T-cell (primary cell): ENCODE measurements at regions not wholly inside any gene's neighbourhood (a gene's known extent, or its start where the extent isn't known, plus 50 kb on each side); places are given as distances from the start of the nearest gene placed in this dataset.

ENCODE experiments used
- ATAC-seq, 4 experiments: fragments of 200-7000 bp in 3 of 4; fragments of 150-1000 bp in 1 of 4; cut with Tn5 transposase; replicated peaks in 1 of 4; 1 replicate in 3 of 4; 2 replicates in 1 of 4; pipeline ENCODE4 v1.10.0; 2021; ENCODE audit warnings: moderate library complexity in 3 of 4, mild to moderate bottlenecking in 2 of 4, moderate number of reproducible peaks in 1 of 4
- CTCF ChIA-PET, 2 donors: fragments of 300-600 bp; sonication (Branson Sonifier 250); formaldehyde crosslinking; loops; one replicate each; lab custom pipeline; 2022; ENCODE audit warnings: antibody characterized with exemption in 2 of 2; lab: Charles Lee
- POLR2A ChIA-PET, 2 donors: fragments of 300-600 bp; sonication (Branson Sonifier 250); formaldehyde crosslinking; loops; one replicate each; lab custom pipeline; 2022; ENCODE audit warnings: antibody characterized with exemption in 2 of 2; lab: Charles Lee
- DNase-seq, 35 experiments: peaks; one replicate each; pipeline versions ENCODE4 v3.0.0 to v3.0.0-alpha.2; 2013 to 2023
- H3K27ac ChIP-seq: one replicate; pipeline ENCODE4 v1.5.1; 2013; ENCODE audit warnings: low read length
- H3K27me3 ChIP-seq, 2 experiments: replicated peaks in 1 of 2; 1 replicate in 1 of 2; 2 replicates in 1 of 2; pipeline versions ENCODE4 v1.6.1 to v1.7.0; 2013; ENCODE audit warnings: low read length in 1 of 2, mixed read lengths in 1 of 2; ENCODE audit not compliant: control insufficient read depth in 2 of 2, insufficient read depth in 2 of 2; ENCODE audit errors: extremely low read depth in 1 of 2
- H3K36me3 ChIP-seq, 2 donors: 1 replicate in 1 of 2; 2 replicates in 1 of 2; pipeline versions ENCODE4 v1.6.1 to v1.7.0; 2013; ENCODE audit warnings: low read length in 1 of 2; ENCODE audit not compliant: control insufficient read depth in 2 of 2, insufficient read depth in 1 of 2; ENCODE audit errors: extremely low read depth in 1 of 2
- H3K4me1 ChIP-seq, 2 experiments: 1 replicate in 1 of 2; 2 replicates in 1 of 2; pipeline versions ENCODE4 v1.6.1 to v1.7.0; 2013; ENCODE audit warnings: low read length in 2 of 2, mixed read lengths in 1 of 2; ENCODE audit not compliant: insufficient read depth in 2 of 2, control insufficient read depth in 1 of 2; ENCODE audit errors: extremely low read depth in 1 of 2
- H3K4me3 ChIP-seq, 2 donors: 1 replicate in 1 of 2; 2 replicates in 1 of 2; pipeline versions ENCODE4 v1.5.1 to v1.7.0; 2013; ENCODE audit warnings: mild to moderate bottlenecking in 2 of 2, low read length in 1 of 2, moderate library complexity in 1 of 2; ENCODE audit not compliant: control insufficient read depth in 1 of 2; ENCODE audit errors: extremely low read depth in 1 of 2
- H3K9me3 ChIP-seq: 2 replicates; pipeline ENCODE4 v1.7.0; 2013
- H3K27ac Mint-ChIP-seq, 2 donors: one replicate each; pipeline ENCODE4 v1.8.0; 2020 to 2021; ENCODE audit warnings: mild to moderate bottlenecking in 2 of 2, mixed read lengths in 2 of 2
- H3K27me3 Mint-ChIP-seq, 2 donors: one replicate each; pipeline ENCODE4 v1.8.0; 2021 to 2022; ENCODE audit warnings: mixed read lengths in 2 of 2
- H3K36me3 Mint-ChIP-seq: one replicate; pipeline ENCODE4 v1.8.0; 2021; ENCODE audit warnings: mixed read lengths
- H3K4me1 Mint-ChIP-seq, 3 donors: one replicate each; pipeline ENCODE4 v1.8.0; 2020 to 2022; ENCODE audit warnings: mixed read lengths in 3 of 3, mild to moderate bottlenecking in 1 of 3
- H3K4me3 Mint-ChIP-seq, 3 donors: one replicate each; pipeline ENCODE4 v1.8.0; 2020 to 2022; ENCODE audit warnings: mild to moderate bottlenecking in 3 of 3, mixed read lengths in 3 of 3, moderate library complexity in 3 of 3
- H3K9me3 Mint-ChIP-seq, 3 donors: one replicate each; pipeline ENCODE4 v1.8.0; 2020 to 2022; ENCODE audit warnings: mixed read lengths in 3 of 3
- WGBS: methylation state at CpG from one replicate; pipeline ENCODE4 v1.1.5; 2013; ENCODE audit warnings: missing lambda C conversion rate; ENCODE audit not compliant: insufficient coverage; 5-methylcytosine and 5-hydroxymethylcytosine counted together

DNA sequence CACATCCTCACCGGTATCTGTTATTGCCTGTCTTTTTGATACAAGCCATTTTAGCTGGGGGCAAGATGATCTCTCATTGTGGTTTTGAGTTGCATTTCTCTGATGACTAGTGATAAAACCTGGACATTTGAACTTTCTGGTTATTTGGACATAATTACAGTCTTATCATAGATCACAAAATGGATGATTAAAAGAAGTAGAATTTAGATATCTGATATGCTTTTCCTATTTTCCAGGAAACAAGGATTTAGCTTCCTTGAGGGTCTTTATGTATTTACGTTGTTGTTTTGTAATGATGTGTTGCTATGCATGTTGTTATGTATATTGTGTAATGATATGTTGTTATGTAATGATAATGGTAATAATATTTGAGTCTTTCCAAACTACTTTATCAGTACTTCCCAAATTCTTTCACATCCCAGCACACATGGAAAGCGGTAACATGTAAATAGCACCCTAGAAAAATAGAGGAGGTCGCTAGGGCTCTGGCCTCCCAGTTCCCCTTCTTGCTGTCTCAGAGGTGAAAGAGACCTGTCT lies 53.8 kb downstream of the GJD2 start:
- Histone ChIP-seq H3K4me3 (no peak overlapping the region), H3K4me1 (no peaks in the 10 kb centered on the region), H3K27ac (no peak overlapping the region), H3K9me3 (no peaks in the 10 kb centered on the region), H3K27me3 (peaks cover 0 to 5% of the 10 kb centered on the region in 2 experiments), H3K36me3 (no peaks in the 10 kb centered on the region)
- H3K27ac Mint-ChIP-seq: no peak overlapping the region
- ATAC-seq (no peak), DNase-seq (no peak)
- no CpG with 5 or more reads among the region's 4 CpGs for WGBS
- CTCF ChIA-PET: no interaction called here
- no peaks in the 10 kb centered on the region for H3K9me3 Mint-ChIP-seq
- no peaks in the 10 kb centered on the region for H3K36me3 Mint-ChIP-seq
- POLR2A ChIA-PET: no interaction called here
- no peak overlapping the region for H3K4me3 Mint-ChIP-seq
- peaks cover 15 to 29% of the 10 kb centered on the region in 2 donors for H3K27me3 Mint-ChIP-seq
- H3K4me1 Mint-ChIP-seq: no peaks in the 10 kb centered on the region

DNA sequence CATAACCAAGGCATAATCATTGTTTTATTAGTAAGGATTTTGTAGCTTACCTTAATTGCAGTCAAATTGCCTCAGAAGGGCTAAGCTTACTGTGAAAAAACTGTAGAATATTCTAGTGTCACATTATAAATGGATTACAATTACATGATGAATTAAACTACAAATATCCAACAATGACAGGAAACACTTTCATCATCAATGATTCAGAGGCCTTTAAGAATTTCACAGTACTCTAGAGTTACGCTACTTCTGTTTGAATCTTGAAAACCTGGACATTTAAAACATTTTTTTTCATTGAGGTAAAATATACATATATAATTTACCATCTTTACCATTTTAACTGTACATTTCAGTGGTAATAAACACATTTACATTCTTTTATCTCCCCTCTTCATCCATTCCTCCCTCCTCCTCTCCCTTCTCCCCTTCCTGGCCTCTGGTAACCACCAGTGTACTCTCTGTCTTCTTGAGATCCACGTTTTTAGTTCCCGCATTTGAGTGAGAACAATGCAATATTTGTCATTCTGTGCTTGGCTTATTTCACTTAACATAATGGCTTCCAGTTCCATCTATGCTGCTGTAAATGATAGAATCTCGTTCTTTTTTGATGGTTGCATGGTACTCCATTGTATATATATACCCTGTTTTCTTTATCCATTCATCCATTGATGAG lies 54.7 kb downstream of the GJD2 start:
- POLR2A ChIA-PET: no interaction called here
- CTCF ChIA-PET: no interaction called here
- Histone ChIP-seq H3K27ac (no peak overlapping the region), H3K27me3 (peaks cover 0 to 5% of the 10 kb centered on the region in 2 experiments), H3K36me3 (no peaks in the 10 kb centered on the region), H3K4me3 (no peak overlapping the region), H3K9me3 (no peaks in the 10 kb centered on the region), H3K4me1 (no peaks in the 10 kb centered on the region)
- Mint-ChIP-seq H3K27me3 (peaks cover 15 to 26% of the 10 kb centered on the region in 2 donors), H3K36me3 (no peaks in the 10 kb centered on the region), H3K4me1 (no peaks in the 10 kb centered on the region), H3K9me3 (no peaks in the 10 kb centered on the region), H3K4me3 (no peak overlapping the region), H3K27ac (no peak overlapping the region)
- ATAC-seq (no peak), DNase-seq (no peak)
- WGBS: no CpG with 5 or more reads among the region's 4 CpGs

DNA sequence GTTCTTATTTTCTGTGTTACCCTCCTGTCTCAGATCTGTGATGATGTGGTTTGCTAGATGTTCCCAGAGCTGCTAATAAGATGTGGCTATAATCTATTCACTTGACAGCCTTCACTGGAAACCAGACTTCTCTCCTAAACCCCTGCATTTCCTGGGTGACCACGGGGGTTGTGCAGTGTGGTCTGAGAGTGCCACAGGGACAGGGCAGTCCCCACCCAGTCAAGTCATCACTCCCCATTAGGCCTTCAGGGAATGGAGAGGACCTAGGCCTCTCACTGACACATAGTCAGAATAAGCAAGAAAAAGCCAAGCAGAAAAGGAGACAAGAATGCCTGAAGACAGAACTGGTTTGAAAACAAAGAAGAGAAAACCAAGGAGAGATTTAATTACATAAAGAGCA lies 58.3 kb downstream of the GJD2 start:
- peaks cover 24 to 27% of the 10 kb centered on the region in 2 donors for H3K27me3 Mint-ChIP-seq
- DNase-seq (no peak), ATAC-seq (no peak)
- no peak overlapping the region for H3K27ac ChIP-seq
- no peaks in the 10 kb centered on the region for H3K9me3 Mint-ChIP-seq
- 20% methylated on average over 1 of the region's 1 CpG for WGBS
- no peaks in the 10 kb centered on the region for H3K36me3 ChIP-seq
- no peaks in the 10 kb centered on the region for H3K4me1 ChIP-seq
- H3K4me3 Mint-ChIP-seq: no peak overlapping the region
- no peaks in the 10 kb centered on the region for H3K4me1 Mint-ChIP-seq
- no peaks in the 10 kb centered on the region for H3K36me3 Mint-ChIP-seq
- POLR2A ChIA-PET: no interaction called here
- H3K9me3 ChIP-seq: no peaks in the 10 kb centered on the region
- peaks cover 0 to 2% of the 10 kb centered on the region in 2 experiments for H3K27me3 ChIP-seq
- H3K4me3 ChIP-seq: no peak overlapping the region
- CTCF ChIA-PET: no interaction called here
- no peak overlapping the region for H3K27ac Mint-ChIP-seq

DNA sequence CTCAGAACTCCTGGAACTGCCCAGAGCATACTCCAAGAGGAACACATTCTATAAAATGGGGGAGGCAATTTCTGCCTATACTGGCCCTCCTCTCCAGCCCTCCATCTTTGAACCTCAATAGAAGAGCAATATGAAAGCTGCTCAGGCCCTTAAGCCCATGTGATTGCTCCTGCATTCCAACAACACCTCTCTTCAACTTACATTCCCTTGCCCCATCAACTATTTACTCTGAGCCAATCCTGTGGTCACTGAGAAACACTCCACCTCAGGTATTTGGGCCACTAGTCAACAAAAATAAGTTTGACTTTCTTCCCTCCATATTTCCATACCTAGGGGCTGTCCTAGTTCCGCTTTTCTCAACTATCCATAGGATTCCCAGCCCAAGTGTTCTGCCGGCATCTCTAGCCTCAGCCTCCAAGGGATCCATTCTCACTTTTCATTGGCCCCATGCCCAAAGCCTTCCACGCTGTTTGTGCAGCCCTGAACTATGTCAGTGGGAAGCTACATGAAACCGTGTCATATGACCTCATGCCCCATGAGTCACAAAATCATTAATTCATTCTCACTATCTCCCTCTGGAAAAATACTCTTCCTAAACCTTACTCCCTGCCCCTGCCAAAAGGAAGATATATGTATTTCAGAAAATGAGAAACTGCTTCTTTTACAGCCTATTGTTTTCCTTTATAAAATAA lies 61.6 kb downstream of the GJD2 start:
- ATAC-seq: no peak
- Mint-ChIP-seq H3K4me1 (no peaks in the 10 kb centered on the region), H3K27ac (no peak overlapping the region), H3K27me3 (peaks cover 21% of the 10 kb centered on the region in 2 donors), H3K36me3 (no peaks in the 10 kb centered on the region), H3K9me3 (peaks cover 4 to 5% (median 5%) of the 10 kb centered on the region in 3 donors), H3K4me3 (no peak overlapping the region)
- Histone ChIP-seq H3K27ac (no peak overlapping the region), H3K9me3 (no peaks in the 10 kb centered on the region), H3K27me3 (no peaks in the 10 kb centered on the region), H3K4me3 (no peak overlapping the region), H3K4me1 (no peaks in the 10 kb centered on the region), H3K36me3 (no peaks in the 10 kb centered on the region)
- DNase-seq: no peak
- POLR2A ChIA-PET: no interaction called here
- CTCF ChIA-PET: no interaction called here
- 90% methylated on average over 3 of the region's 4 CpGs for WGBS

DNA sequence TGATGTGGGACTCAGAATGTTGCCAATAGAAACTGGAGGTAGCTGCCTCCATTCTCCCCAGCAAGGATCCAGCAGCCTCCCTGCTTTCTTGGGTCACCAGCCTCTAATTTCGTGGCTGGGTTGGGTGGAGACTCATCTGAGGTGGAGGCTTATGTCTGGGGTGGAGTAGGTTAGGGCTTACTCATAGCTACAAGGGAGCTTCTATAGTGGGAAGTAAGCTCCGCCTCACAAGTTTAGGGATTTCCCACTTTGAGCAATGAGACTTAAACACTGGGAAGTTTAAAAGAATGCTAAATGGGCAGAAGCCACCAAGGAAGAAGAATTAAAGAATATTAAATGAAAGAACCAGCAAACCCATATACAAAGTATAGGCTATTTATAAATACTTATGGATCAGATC lies 63.8 kb downstream of the GJD2 start:
- ATAC-seq: no peak

DNA sequence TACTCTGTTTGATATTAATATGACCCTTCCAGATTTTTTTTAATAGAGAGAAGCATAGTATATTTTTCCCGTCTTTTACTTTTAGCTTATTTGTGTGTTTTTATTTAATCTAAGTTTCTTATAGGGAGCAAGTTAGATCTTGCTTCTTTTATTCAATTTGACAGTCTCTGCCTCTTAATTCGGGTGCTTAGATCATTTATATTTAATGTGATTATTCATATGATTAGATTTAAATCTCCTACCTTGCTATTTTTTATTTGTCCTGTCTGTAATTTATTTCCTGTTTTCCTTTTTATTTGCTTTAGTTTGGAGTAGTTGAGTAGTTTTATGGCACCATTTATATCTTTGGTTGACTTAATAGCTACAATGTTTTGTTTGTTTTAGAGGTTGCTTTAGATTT lies 66.1 kb downstream of the GJD2 start:
- no CpG with 5 or more reads among the region's 2 CpGs for WGBS
- Mint-ChIP-seq H3K4me3 (no peak overlapping the region), H3K36me3 (no peaks in the 10 kb centered on the region), H3K4me1 (no peaks in the 10 kb centered on the region), H3K27me3 (peaks cover 16 to 25% of the 10 kb centered on the region in 2 donors), H3K9me3 (peaks cover 4 to 7% (median 5%) of the 10 kb centered on the region in 3 donors), H3K27ac (no peak overlapping the region)
- H3K4me1 ChIP-seq: no peaks in the 10 kb centered on the region
- H3K36me3 ChIP-seq: no peaks in the 10 kb centered on the region
- H3K27me3 ChIP-seq: no peaks in the 10 kb centered on the region
- H3K4me3 ChIP-seq: no peak overlapping the region
- ATAC-seq (no peak), DNase-seq (no peak)
- no peak overlapping the region for H3K27ac ChIP-seq
- no peaks in the 10 kb centered on the region for H3K9me3 ChIP-seq
- ChIA-PET POLR2A (no interaction called here), CTCF (no interaction called here)

More for the DNA sequence above, 63.8 kb downstream of the GJD2 start:
- H3K27me3 Mint-ChIP-seq: peaks cover 21% of the 10 kb centered on the region in 2 donors
- no peaks in the 10 kb centered on the region for H3K4me1 Mint-ChIP-seq
- H3K27ac Mint-ChIP-seq: no peak overlapping the region
- Histone ChIP-seq H3K9me3 (no peaks in the 10 kb centered on the region), H3K4me3 (no peak overlapping the region), H3K27me3 (no peaks in the 10 kb centered on the region), H3K36me3 (no peaks in the 10 kb centered on the region), H3K27ac (no peak overlapping the region), H3K4me1 (no peaks in the 10 kb centered on the region)
- DNase-seq: no peak
- peaks cover 4 to 7% (median 5%) of the 10 kb centered on the region in 3 donors for H3K9me3 Mint-ChIP-seq
- no peaks in the 10 kb centered on the region for H3K36me3 Mint-ChIP-seq
- 0% methylated on average over 1 of the region's 2 CpGs for WGBS
- CTCF ChIA-PET: no interaction called here
- POLR2A ChIA-PET: no interaction called here
- no peak overlapping the region for H3K4me3 Mint-ChIP-seq
